ENCODE measurements at regions not wholly inside any gene's neighbourhood (a gene's known extent, or its start where the extent isn't known, plus 50 kb on each side); places are given as distances from the start of the nearest gene placed in this dataset.

DNA sequence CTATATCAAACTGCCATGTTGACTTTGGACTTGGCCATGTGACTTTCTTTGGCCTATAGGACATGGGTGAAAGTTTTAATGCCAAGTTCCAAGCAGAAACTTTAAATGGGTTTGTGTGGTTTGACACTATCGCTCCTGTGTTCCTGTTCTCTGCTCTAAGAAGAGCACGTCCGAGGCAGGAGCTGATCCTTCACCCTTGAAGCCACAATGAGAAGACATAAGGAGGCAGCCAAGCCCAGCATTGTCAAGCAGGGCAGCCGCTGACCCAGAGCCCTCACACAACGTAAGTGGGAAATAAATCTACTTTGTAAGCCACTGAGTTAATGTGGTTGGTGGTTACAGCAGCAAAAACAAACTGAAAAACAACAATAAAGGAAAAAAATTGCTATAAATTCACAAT, 422.4 kb downstream of the PID1 start:
- Histone ChIP-seq H3K4me3 (no peak overlapping the region), H3K27me3 (no peaks in the 10 kb centered on the region), H3K9me3 (ENCODE audit: low read depth) (no peaks in the 10 kb centered on the region), H3K36me3 (replicated peaks; ENCODE audit: insufficient read depth, low read depth) (no peaks in the 10 kb centered on the region), H3K27ac (no peak overlapping the region), H4K20me1 (ENCODE audit: insufficient read depth, poor library complexity, severe bottlenecking) (no peaks in the 10 kb centered on the region), H3K9me2 (replicated peaks; ENCODE audit: insufficient read depth) (no peaks in the 10 kb centered on the region), H3K4me2 (no peak overlapping the region), H3K79me2 (no peaks in the 10 kb centered on the region), H2AFZ (no peak overlapping the region), H3K4me1 (ENCODE audit: insufficient read depth) (peaks cover 7% of the 10 kb centered on the region)
- TF ChIP-seq, protein P1, sequence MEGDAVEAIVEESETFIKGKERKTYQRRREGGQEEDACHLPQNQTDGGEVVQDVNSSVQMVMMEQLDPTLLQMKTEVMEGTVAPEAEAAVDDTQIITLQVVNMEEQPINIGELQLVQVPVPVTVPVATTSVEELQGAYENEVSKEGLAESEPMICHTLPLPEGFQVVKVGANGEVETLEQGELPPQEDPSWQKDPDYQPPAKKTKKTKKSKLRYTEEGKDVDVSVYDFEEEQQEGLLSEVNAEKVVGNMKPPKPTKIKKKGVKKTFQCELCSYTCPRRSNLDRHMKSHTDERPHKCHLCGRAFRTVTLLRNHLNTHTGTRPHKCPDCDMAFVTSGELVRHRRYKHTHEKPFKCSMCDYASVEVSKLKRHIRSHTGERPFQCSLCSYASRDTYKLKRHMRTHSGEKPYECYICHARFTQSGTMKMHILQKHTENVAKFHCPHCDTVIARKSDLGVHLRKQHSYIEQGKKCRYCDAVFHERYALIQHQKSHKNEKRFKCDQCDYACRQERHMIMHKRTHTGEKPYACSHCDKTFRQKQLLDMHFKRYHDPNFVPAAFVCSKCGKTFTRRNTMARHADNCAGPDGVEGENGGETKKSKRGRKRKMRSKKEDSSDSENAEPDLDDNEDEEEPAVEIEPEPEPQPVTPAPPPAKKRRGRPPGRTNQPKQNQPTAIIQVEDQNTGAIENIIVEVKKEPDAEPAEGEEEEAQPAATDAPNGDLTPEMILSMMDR (IDR thresholded peaks at IDR 0.05; ENCODE audit: poor library complexity): no peak
- TF ChIP-seq EZH2 (IDR thresholded peaks at IDR 0.05; ENCODE audit: borderline replicate concordance): no peak
- no peak for TF ChIP-seq EZH2phosphoT487 (IDR thresholded peaks at IDR 0.05; ENCODE audit: low read depth, severe bottlenecking, unreplicated experiment)
- WGBS (ENCODE audit: low lambda C conversion rate, missing lambda C conversion rate): 91% methylated on average over 5 of the region's 5 CpGs
- no peak for DNase-seq (ENCODE audit: low spot score)

DNA sequence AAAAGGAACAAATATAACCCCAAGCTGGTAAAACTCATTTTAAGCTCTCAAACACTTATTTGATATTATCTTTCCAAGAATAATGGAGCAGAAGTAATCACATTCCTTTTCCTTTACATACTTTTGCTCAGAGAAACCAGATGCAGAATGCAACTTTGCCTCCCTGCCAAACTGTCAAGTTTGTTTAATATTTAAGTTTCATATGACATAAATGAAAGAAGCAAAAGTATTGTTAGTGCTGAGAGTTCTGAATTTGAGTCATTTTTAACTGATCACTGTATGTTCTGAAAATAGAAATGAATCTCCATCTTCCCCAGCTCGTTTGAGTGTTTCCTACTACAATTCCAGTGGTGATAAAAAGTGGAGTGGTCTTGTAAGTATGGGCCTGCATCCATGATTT, 423.4 kb downstream of the PID1 start:
- no peak overlapping the region for H3K27ac ChIP-seq
- no peaks in the 10 kb centered on the region for H3K27me3 ChIP-seq
- no peaks in the 10 kb centered on the region for H3K79me2 ChIP-seq
- H3K4me1 ChIP-seq (ENCODE audit: insufficient read depth): peaks cover 7% of the 10 kb centered on the region
- no peaks in the 10 kb centered on the region for H3K9me2 ChIP-seq (replicated peaks; ENCODE audit: insufficient read depth)
- H3K36me3 ChIP-seq (replicated peaks; ENCODE audit: insufficient read depth, low read depth): no peaks in the 10 kb centered on the region
- no peak for DNase-seq (ENCODE audit: low spot score)
- H2AFZ ChIP-seq: no peak overlapping the region
- WGBS (ENCODE audit: low lambda C conversion rate, missing lambda C conversion rate): 50% methylated on average over 1 of the region's 1 CpG
- TF ChIP-seq EZH2 (IDR thresholded peaks at IDR 0.05; ENCODE audit: borderline replicate concordance) (no peak), EZH2phosphoT487 (IDR thresholded peaks at IDR 0.05; ENCODE audit: low read depth, severe bottlenecking, unreplicated experiment) (no peak)
- TF ChIP-seq, protein P1 (IDR thresholded peaks at IDR 0.05; ENCODE audit: poor library complexity): no peak
- H3K4me2 ChIP-seq: no peak overlapping the region
- H3K9me3 ChIP-seq (ENCODE audit: low read depth): no peaks in the 10 kb centered on the region
- H4K20me1 ChIP-seq (ENCODE audit: insufficient read depth, poor library complexity, severe bottlenecking): no peaks in the 10 kb centered on the region
- H3K4me3 ChIP-seq: no peak overlapping the region

DNA sequence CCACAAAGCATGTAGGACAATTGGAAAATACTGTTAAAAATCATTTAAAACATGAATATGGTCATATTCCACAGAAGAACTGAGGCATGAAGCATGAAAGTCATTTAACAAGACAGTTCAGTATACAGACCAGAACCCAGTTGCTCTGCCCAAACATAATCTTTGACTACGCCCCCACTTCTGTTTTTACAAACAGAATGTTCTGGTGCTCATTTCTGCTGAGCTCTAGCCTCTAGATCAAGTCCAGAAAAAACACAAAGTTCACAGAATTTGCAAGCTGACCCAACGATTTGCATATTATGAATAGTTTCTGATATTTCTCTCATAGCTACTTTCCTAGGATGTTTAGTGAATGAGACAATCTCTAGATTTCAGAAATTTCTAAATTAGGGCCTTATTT, 424.9 kb downstream of the PID1 start:
- no peak overlapping the region for H3K27ac ChIP-seq

More for the DNA sequence above, 424.9 kb downstream of the PID1 start:
- H3K4me1 ChIP-seq (ENCODE audit: insufficient read depth): peaks cover 7% of the 10 kb centered on the region
- no peak overlapping the region for H3K4me3 ChIP-seq
- H3K9me2 ChIP-seq (replicated peaks; ENCODE audit: insufficient read depth): no peaks in the 10 kb centered on the region
- H3K9me3 ChIP-seq (ENCODE audit: low read depth): no peaks in the 10 kb centered on the region
- H2AFZ ChIP-seq: no peak overlapping the region
- H3K36me3 ChIP-seq (replicated peaks; ENCODE audit: insufficient read depth, low read depth): no peaks in the 10 kb centered on the region
- TF ChIP-seq EZH2phosphoT487 (IDR thresholded peaks at IDR 0.05; ENCODE audit: low read depth, severe bottlenecking, unreplicated experiment): no peak
- TF ChIP-seq, protein P1 (IDR thresholded peaks at IDR 0.05; ENCODE audit: poor library complexity): no peak
- no peak for TF ChIP-seq EZH2 (IDR thresholded peaks at IDR 0.05; ENCODE audit: borderline replicate concordance)
- DNase-seq (ENCODE audit: low spot score): no peak
- no peaks in the 10 kb centered on the region for H3K27me3 ChIP-seq
- no peaks in the 10 kb centered on the region for H4K20me1 ChIP-seq (ENCODE audit: insufficient read depth, poor library complexity, severe bottlenecking)
- 66% methylated on average over 2 of the region's 2 CpGs for WGBS (ENCODE audit: low lambda C conversion rate, missing lambda C conversion rate)
- no peak overlapping the region for H3K4me2 ChIP-seq
- H3K79me2 ChIP-seq: no peaks in the 10 kb centered on the region
